HUES64 (cell line): ENCODE measurements at regions not wholly inside any gene's neighbourhood (a gene's known extent, or its start where the extent isn't known, plus 50 kb on each side); places are given as distances from the start of the nearest gene placed in this dataset.

Experiments
- H3K27ac ChIP-seq: 2 replicates; pipeline ENCODE4 v1.7.0; 2013; ENCODE audit warnings: low read depth, low read length, inconsistent platforms
- H3K27me3 ChIP-seq: 2 replicates; pipeline ENCODE4 v1.6.1; 2013; ENCODE audit warnings: mild to moderate bottlenecking, low read length; ENCODE audit not compliant: insufficient read depth
- H3K36me3 ChIP-seq: 2 replicates; pipeline ENCODE4 v1.6.1; 2013; ENCODE audit warnings: mild to moderate bottlenecking, low read length; ENCODE audit not compliant: insufficient read depth
- H3K4me1 ChIP-seq: 2 replicates; pipeline ENCODE4 v1.6.1; 2013; ENCODE audit warnings: mild to moderate bottlenecking, low read length, moderate library complexity; ENCODE audit not compliant: insufficient read depth
- H3K4me3 ChIP-seq: 2 replicates; pipeline ENCODE4 v1.5.1; 2013; ENCODE audit warnings: mild to moderate bottlenecking, low read length, moderate library complexity
- H3K9ac ChIP-seq: 2 replicates; pipeline ENCODE4 v1.6.1; 2013; ENCODE audit warnings: mild to moderate bottlenecking, low read depth, low read length
- H3K9me3 ChIP-seq: 2 replicates; pipeline ENCODE4 v1.6.1; 2013; ENCODE audit warnings: low read depth, low read length; ENCODE audit not compliant: insufficient read depth
- WGBS: fragments of 150-250, 120-280 bp; methylation state at CpG from one replicate; pipeline ENCODE4 v1.1.7; 2013; ENCODE audit warnings: missing lambda C conversion rate; 5-methylcytosine and 5-hydroxymethylcytosine counted together

DNA sequence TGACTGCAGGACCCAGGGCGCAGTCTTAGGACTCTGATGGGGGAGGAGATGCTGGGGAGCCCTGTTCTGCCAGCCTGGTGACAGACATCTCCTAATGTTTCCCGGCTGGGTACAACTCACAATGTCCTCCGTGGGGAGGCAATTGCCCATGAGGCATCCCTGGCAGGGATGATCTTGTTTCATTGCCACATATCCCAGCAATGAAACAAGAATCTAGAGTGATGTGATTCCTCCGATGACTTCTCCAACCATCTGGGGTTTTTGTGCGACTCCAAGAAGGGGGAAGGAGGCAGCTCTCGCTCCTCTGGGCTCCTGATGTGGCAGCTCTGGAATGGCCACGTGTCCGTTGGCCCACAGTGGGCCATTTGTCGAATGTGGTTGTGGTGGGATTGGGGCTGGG lies 255.8 kb downstream of the SEC14L1 start:
- WGBS: 92% methylated on average over 9 of the region's 9 CpGs
- peaks cover 29% of the 10 kb centered on the region for H3K4me1 ChIP-seq
- H3K27ac ChIP-seq: no peak overlapping the region
- H3K4me3 ChIP-seq: no peak overlapping the region
- no peaks in the 10 kb centered on the region for H3K27me3 ChIP-seq
- H3K36me3 ChIP-seq: no peaks in the 10 kb centered on the region
- H3K9me3 ChIP-seq: no peaks in the 10 kb centered on the region
- no peak overlapping the region for H3K9ac ChIP-seq

DNA sequence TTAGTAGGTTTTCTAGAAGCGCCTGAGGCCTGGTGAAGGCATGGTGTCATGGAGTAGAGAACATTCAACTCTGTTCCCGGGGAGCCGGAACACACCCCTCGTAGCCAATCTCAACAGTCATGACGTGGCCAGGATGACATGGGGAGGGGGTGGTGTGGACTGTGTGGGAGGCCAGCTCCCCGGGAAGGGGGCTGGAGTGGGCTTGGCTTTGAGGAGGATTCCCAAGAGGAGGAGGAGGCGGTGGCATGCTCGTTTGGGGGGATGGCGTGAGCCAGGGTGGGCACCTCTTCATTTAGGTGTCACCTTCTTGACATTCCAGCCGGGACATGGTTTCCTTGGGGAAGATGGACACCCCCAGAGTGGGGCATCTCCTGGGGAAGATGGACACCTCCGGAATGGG lies 257.5 kb downstream of the SEC14L1 start:
- Histone ChIP-seq H3K4me3 (no peak overlapping the region), H3K36me3 (peaks cover 11% of the 10 kb centered on the region), H3K9me3 (no peaks in the 10 kb centered on the region), H3K27ac (no peak overlapping the region), H3K4me1 (peaks cover 13% of the 10 kb centered on the region), H3K27me3 (no peaks in the 10 kb centered on the region), H3K9ac (no peak overlapping the region)
- WGBS: 95% methylated on average over 11 of the region's 11 CpGs

DNA sequence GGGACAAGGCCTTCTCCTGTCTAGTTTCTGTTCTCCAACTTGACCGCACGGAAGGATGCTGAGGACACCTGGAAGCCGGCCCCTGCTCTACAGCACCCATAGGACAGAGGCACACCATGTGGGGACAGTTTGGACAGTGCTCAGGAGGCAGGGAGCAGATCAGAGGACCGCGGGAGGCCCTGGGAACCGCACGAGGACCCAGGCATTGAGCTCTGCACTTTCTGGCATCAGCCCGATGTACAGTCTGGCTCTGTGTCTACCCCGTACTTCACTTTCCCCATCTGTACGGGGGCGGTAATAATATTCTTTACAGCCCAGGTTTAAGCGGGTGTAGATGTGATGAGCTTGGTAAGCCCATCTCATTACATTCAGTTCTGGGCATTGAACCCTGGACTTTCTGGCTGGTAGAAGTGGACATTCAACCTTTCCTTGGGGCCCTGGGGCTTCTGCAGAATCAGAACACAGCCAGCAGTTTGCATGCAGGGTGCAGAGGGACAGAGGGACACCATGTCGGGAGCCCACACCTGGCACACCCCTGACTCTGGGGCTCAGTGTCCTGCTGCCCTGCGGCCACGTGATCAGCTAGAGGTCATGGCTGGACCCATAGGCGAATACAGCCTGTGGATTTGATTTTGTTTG lies 258.7 kb downstream of the SEC14L1 start:
- no peak overlapping the region for H3K9ac ChIP-seq
- H3K4me3 ChIP-seq: no peak overlapping the region
- no peaks in the 10 kb centered on the region for H3K9me3 ChIP-seq
- 96% methylated on average over 16 of the region's 16 CpGs for WGBS
- peaks cover 5% of the 10 kb centered on the region for H3K4me1 ChIP-seq
- peaks cover 11% of the 10 kb centered on the region for H3K36me3 ChIP-seq
- no peaks in the 10 kb centered on the region for H3K27me3 ChIP-seq
- H3K27ac ChIP-seq: no peak overlapping the region

DNA sequence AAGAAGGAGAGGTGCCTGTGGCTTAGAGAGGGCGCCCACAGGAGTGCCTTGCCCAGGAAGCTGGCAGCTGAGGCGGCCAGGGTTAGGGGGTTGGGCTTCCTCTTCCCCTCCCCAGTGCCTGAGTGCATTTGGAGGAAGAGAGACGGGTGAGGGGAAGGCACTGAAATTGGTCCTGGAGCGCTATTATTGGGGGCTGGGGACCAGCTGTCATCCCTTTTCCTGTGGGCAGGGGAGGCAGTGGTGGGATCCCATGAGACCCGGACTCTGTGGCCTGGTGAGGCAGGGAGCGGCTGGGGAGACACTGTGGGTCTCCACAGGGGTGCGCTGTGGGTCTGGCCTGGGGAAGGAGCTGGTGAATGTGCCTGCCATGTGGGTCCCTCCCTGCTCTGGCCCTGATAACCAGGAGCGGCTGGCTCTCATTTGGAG lies 259.7 kb downstream of the SEC14L1 start:
- 71% methylated on average over 8 of the region's 8 CpGs for WGBS
- H3K27ac ChIP-seq: no peak overlapping the region

DNA sequence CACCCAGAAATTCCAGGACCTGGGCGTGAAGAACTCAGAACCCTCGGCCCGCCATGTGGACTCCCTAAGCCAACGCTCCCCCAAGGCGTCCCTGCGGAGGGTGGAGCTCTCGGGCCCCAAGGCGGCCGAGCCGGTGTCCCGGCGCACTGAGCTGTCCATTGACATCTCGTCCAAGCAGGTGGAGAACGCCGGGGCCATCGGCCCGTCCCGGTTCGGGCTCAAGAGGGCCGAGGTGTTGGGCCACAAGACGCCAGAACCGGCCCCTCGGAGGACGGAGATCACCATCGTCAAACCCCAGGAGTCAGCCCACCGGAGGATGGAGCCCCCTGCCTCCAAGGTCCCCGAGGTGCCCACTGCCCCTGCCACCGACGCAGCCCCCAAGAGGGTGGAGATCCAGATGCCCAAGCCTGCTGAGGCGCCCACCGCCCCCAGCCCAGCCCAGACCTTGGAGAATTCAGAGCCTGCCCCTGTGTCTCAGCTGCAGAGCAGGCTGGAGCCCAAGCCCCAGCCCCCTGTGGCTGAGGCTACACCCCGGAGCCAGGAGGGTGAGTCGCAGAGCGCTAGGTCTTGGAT lies 261.5 kb downstream of the SEC14L1 start:
- Histone ChIP-seq H3K36me3 (peaks cover 11% of the 10 kb centered on the region), H3K4me1 (no peaks in the 10 kb centered on the region), H3K9ac (no peak overlapping the region), H3K4me3 (no peak overlapping the region), H3K27me3 (no peaks in the 10 kb centered on the region), H3K27ac (no peak overlapping the region), H3K9me3 (no peaks in the 10 kb centered on the region)
- 95% methylated on average over 34 of the region's 34 CpGs for WGBS

More for the DNA sequence above, 259.7 kb downstream of the SEC14L1 start:
- Histone ChIP-seq H3K27me3 (no peaks in the 10 kb centered on the region), H3K4me3 (no peak overlapping the region), H3K36me3 (peaks cover 11% of the 10 kb centered on the region), H3K9me3 (no peaks in the 10 kb centered on the region), H3K4me1 (no peaks in the 10 kb centered on the region), H3K9ac (no peak overlapping the region)

DNA sequence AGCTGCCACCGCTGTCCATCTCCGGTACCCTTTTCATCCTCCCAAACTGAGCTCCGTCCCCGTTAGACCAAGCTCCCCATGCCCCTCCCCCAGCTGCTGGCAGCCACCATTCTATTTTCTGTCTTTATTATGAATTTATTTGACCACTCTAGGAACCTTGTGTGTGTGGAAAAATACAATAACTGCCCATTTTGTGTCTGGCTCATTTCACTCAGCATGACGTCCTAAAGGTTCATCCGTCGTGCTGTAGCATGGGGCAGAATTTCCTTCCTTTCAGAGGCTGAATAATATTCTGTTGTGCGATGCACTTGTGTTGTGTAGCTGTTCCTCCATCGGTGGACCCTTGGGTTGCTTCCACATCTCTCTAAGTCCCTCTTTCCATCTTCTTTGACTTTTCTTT lies 263.1 kb downstream of the SEC14L1 start:
- Histone ChIP-seq H3K4me1 (peaks cover 10% of the 10 kb centered on the region), H3K27ac (no peak overlapping the region), H3K27me3 (no peaks in the 10 kb centered on the region), H3K9ac (no peak overlapping the region), H3K4me3 (no peak overlapping the region), H3K9me3 (no peaks in the 10 kb centered on the region), H3K36me3 (peaks cover 11% of the 10 kb centered on the region)
- 97% methylated on average over 9 of the region's 9 CpGs for WGBS

DNA sequence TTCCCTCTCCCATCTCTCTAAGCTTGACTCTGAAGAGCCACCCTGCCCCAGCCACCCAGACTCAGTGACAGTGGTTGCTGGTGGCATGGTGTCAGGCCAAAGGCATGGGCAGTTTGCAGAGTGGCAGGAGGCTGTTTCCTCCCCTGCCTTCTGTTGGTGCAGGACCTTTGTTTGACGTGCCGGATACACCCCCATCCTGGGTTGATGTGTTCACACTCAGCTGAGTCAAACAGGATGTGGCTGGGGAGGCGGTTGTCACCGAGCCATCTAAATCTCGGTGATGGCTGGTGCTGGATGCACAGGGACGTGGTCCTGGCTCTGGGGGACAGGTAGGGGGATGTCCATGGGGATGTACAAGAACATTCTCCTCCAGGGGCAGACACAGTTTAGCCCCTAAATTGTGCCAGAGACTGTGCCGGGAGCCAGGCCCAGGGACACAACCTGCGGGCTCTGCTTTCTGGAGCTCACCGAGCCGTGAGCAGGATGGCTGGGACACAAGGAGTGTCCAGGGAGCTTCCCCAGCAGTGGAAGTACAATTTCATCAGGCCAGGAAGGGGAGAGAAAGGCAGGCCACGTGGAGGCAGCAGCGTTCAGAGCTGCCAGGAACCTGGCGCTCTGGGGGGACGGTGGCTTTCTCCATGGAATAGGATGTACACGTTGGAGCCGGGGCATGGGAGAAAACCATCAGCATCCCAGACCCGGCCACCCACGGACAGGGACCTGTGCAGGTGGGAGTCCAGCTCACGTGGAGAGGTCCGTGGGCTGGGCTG lies 264.2 kb downstream of the SEC14L1 start:
- Histone ChIP-seq H3K4me3 (no peak overlapping the region), H3K27ac (no peak overlapping the region), H3K4me1 (peaks cover 17% of the 10 kb centered on the region), H3K36me3 (peaks cover 11% of the 10 kb centered on the region), H3K27me3 (no peaks in the 10 kb centered on the region), H3K9ac (no peak overlapping the region), H3K9me3 (no peaks in the 10 kb centered on the region)
- 91% methylated on average over 20 of the region's 20 CpGs for WGBS

DNA sequence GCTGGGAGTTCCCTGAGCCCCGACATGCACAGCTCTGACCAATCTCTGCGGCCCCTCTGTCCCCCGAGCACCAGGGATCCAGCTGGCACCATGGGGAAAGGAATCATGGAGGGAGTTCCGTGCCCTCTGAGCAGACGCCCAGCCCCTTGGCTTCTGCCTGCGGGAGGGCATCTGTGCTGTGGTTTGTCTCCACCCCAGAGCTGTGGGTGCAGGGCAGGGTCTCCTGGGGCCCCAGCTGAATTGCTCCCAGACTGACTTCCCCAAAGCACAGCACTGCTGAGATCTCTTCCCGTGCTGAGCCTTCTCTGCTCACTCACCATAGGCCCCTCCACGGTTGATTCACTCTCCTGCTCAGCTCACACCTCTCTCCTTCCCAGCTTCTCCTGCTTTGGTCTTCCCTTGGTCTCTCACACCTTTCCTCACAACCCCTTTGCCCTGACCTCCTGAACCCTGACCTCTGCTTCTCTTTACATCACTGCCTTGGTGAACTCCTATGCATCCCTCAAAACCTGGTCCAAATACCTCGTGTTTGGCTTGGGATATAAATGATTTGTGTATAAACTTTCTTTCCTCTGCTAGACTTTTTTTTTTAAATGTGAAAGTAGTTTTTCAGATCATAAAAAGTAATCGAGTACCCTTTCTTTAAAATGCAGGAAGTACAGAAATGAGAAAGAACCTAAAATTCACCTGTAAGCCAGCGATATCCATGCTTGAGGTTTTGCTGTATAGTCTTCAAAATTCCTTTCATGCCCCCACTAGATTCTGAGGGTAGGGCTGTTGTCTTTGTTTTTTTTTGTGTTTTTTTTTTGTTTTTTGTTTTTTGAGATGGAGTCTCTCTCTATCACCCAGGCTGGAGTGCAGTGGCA lies 265.3 kb downstream of the SEC14L1 start:
- H3K9ac ChIP-seq: no peak overlapping the region
- H3K4me1 ChIP-seq: peaks cover 17% of the 10 kb centered on the region
- no peaks in the 10 kb centered on the region for H3K27me3 ChIP-seq
- WGBS: 89% methylated on average over 11 of the region's 11 CpGs
- no peak overlapping the region for H3K27ac ChIP-seq
- H3K4me3 ChIP-seq: no peak overlapping the region
- peaks cover 17% of the 10 kb centered on the region for H3K36me3 ChIP-seq
- no peaks in the 10 kb centered on the region for H3K9me3 ChIP-seq

DNA sequence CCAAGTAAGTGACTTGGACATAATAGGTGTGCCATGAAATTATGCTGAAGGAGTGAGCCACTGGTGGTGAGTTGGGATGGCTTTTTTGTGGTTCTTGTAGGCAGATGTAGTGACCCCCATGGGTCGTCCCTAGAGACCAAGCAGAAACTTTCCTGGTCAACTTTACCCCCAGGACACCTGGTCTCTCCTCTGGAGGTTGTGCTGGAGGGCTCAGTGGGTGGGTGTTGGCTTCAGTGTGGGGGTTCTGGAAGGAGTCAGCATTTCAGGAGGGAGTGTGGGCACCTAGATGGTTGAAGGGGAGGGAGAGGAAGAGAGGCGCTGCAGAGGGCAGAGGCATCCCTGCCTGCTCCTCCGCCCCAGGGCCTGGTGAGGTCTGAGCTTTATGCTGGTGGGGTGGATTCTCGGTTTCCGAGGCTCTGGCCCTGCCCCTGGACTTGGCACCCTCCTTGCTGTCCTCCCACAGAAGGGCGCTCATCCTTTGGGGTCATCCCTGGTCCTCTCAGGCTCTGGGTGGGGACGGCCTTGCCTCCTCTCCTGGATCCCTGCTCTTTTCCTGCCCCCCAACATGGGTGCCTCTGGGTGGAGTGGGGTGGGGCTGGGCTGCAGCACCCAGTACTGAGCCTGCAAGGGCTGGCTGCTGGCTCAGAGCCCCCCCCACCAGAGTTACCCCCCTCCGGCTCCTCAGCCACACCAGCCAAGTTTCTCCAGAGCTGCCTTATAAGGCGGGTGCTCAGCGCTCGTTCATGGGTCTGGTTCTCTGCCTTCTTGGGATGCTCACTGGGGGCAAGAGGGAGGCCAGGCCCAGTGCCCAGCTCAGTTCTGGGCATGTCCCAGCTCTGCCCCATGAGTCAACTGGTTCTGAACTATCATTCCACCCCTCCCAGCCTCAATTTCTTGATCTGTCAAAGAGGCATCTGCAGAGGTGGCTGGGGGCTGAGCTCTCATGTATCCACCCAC lies 266.8 kb downstream of the SEC14L1 start:
- WGBS: 91% methylated on average over 11 of the region's 11 CpGs
- H3K27me3 ChIP-seq: no peaks in the 10 kb centered on the region
- no peaks in the 10 kb centered on the region for H3K9me3 ChIP-seq
- H3K27ac ChIP-seq: no peak overlapping the region
- no peak overlapping the region for H3K9ac ChIP-seq
- H3K4me3 ChIP-seq: no peak overlapping the region
- peaks cover 12% of the 10 kb centered on the region for H3K36me3 ChIP-seq
- H3K4me1 ChIP-seq: peaks cover 17% of the 10 kb centered on the region

DNA sequence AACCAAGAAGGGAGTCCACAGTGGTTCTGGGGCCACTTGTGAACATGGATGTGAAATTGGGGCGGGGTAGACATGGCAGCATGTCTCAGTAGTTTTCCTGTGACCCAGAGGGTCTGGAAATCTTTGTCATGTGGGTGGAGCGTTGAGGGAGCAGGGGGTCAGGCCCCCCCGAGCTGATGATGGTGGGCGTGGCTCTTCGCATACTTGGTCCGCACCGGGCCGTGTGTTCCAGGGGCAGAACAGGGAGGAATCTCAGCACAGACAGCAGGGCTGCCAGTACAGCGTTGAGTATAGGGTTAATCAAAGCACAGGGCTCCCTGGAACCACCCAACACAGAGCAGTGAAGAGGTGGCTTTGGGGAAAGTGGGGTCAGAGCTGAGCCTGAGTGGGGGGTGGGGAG lies 267.5 kb downstream of the SEC14L1 start:
- WGBS: 61% methylated on average over 9 of the region's 9 CpGs
- H3K9ac ChIP-seq: no peak overlapping the region
- no peak overlapping the region for H3K27ac ChIP-seq
- peaks cover 5% of the 10 kb centered on the region for H3K36me3 ChIP-seq
- no peaks in the 10 kb centered on the region for H3K9me3 ChIP-seq
- no peak overlapping the region for H3K4me3 ChIP-seq
- peaks cover 17% of the 10 kb centered on the region for H3K4me1 ChIP-seq
- no peaks in the 10 kb centered on the region for H3K27me3 ChIP-seq
